Liver (tissue), 8 donors: ENCODE measurements at regions not wholly inside any gene's neighbourhood (a gene's known extent, or its start where the extent isn't known, plus 50 kb on each side); places are given as distances from the start of the nearest gene placed in this dataset.

Experiments
- DNase-seq: peaks from one replicate; pipeline ENCODE4 v3.0.0-alpha.2; 2017; ENCODE audit warnings: low spot score
- H3K27ac ChIP-seq, 2 donors: one replicate each; pipeline ENCODE4 v1.7.0; 2013; ENCODE audit warnings: inconsistent platforms in 2 of 2, low read length in 2 of 2, control low read depth in 1 of 2, low read depth in 1 of 2, mild to moderate bottlenecking in 1 of 2
- H3K27me3 ChIP-seq, 4 donors: one replicate each; pipeline versions ENCODE4 v1.6.1 to v1.7.0; 2013; ENCODE audit warnings: low read length in 3 of 4, inconsistent platforms in 1 of 4, mild to moderate bottlenecking in 1 of 4, moderate library complexity in 1 of 4; ENCODE audit not compliant: control insufficient read depth in 4 of 4, insufficient read depth in 4 of 4
- H3K36me3 ChIP-seq, 4 donors: one replicate each; pipeline versions ENCODE4 v1.6.1 to v1.7.0; 2013; ENCODE audit warnings: low read length in 3 of 4, mild to moderate bottlenecking in 3 of 4, low read depth in 1 of 4, moderate library complexity in 1 of 4; ENCODE audit not compliant: control insufficient read depth in 4 of 4, insufficient read depth in 3 of 4
- H3K4me1 ChIP-seq, 4 donors: one replicate each; pipeline versions ENCODE4 v1.6.1 to v1.7.0; 2013; ENCODE audit warnings: low read length in 3 of 4, mild to moderate bottlenecking in 3 of 4, moderate library complexity in 1 of 4; ENCODE audit not compliant: control insufficient read depth in 4 of 4, insufficient read depth in 4 of 4
- H3K4me3 ChIP-seq, 3 donors: one replicate each; pipeline versions ENCODE4 v1.6.1 to v1.7.0; 2013; ENCODE audit warnings: low read length in 3 of 3, control low read depth in 1 of 3, low read depth in 1 of 3, mild to moderate bottlenecking in 1 of 3
- H3K9ac ChIP-seq, 2 donors: one replicate each; pipeline ENCODE4 v1.7.0; 2013; ENCODE audit warnings: low read length in 2 of 2, mild to moderate bottlenecking in 2 of 2, moderate library complexity in 2 of 2, control low read depth in 1 of 2, low read depth in 1 of 2
- H3K9me3 ChIP-seq, 4 donors: one replicate each; pipeline versions ENCODE4 v1.6.1 to v1.7.0; 2013; ENCODE audit warnings: low read length in 3 of 4; ENCODE audit not compliant: control insufficient read depth in 4 of 4
- ATF3 ChIP-seq: IDR thresholded peaks from 2 replicates; pipeline ENCODE4 v1.6.1; 2016; ENCODE audit warnings: antibody characterized with exemption
- CTCF ChIP-seq: fragments of 150-350 bp; IDR thresholded peaks from 2 replicates; pipeline ENCODE4 v1.5.1; 2017; ENCODE audit warnings: improper control_type of control experiment, low read depth, low read length; ENCODE audit not compliant: missing input control
- EGR1 ChIP-seq, 2 donors: IDR thresholded peaks; 2 replicates each; pipeline ENCODE4 v1.6.1; 2016 to 2018; ENCODE audit warnings: antibody characterized with exemption in 2 of 2, low read depth in 2 of 2
- FOXA1 ChIP-seq: IDR thresholded peaks from 2 replicates; pipeline ENCODE4 v1.6.1; 2016; ENCODE audit warnings: antibody characterized with exemption
- FOXA2 ChIP-seq: IDR thresholded peaks from 2 replicates; pipeline ENCODE4 v1.6.1; 2016; ENCODE audit warnings: antibody characterized with exemption
- HNF4A ChIP-seq, 2 donors: conservative IDR thresholded peaks; 2 replicates each; pipeline ENCODE4 v1.6.1; 2016; ENCODE audit warnings: antibody characterized with exemption in 2 of 2, mild to moderate bottlenecking in 2 of 2
- HNF4G ChIP-seq: IDR thresholded peaks from 2 replicates; pipeline ENCODE4 v1.6.1; 2016; ENCODE audit warnings: antibody characterized with exemption
- JUND ChIP-seq, 2 donors: IDR thresholded peaks; 2 replicates each; pipeline ENCODE4 v1.6.1; 2016; ENCODE audit warnings: antibody characterized with exemption in 2 of 2
- MAX ChIP-seq: IDR thresholded peaks from 2 replicates; pipeline ENCODE4 v1.6.1; 2016; ENCODE audit warnings: antibody characterized with exemption
- NR2F2 ChIP-seq: IDR thresholded peaks from 2 replicates; pipeline ENCODE4 v1.6.1; 2016; ENCODE audit warnings: antibody characterized with exemption
- RAD21 ChIP-seq, 2 donors: IDR thresholded peaks; 2 replicates each; pipeline ENCODE4 v1.6.1; 2016; ENCODE audit warnings: antibody characterized with exemption in 2 of 2, mild to moderate bottlenecking in 2 of 2
- RXRA ChIP-seq, 2 donors: IDR thresholded peaks; 2 replicates each; pipeline ENCODE4 v1.6.1; 2017 to 2018; ENCODE audit warnings: antibody characterized with exemption in 2 of 2, mild to moderate bottlenecking in 1 of 2
- SP1 ChIP-seq: IDR thresholded peaks from 2 replicates; pipeline ENCODE4 v1.6.1; 2018; ENCODE audit warnings: antibody characterized with exemption, mild to moderate bottlenecking
- TAF1 ChIP-seq: conservative IDR thresholded peaks from 2 replicates; pipeline ENCODE4 v1.6.1; 2016; ENCODE audit warnings: antibody characterized with exemption, mild to moderate bottlenecking
- YY1 ChIP-seq: IDR thresholded peaks from 2 replicates; pipeline ENCODE4 v1.6.1; 2016; ENCODE audit warnings: antibody characterized with exemption, mild to moderate bottlenecking
- WGBS: extraction: QIAGEN DNeasy Blood & Tissue Kit; methylation state at CpG from one replicate; pipeline ENCODE4 v1.1.7; 2013; 5-methylcytosine and 5-hydroxymethylcytosine counted together
- TF ChIP-seq, protein P1 (sequence below): IDR thresholded peaks from 2 replicates; pipeline ENCODE4 v1.6.1; 2016; ENCODE audit warnings: antibody characterized with exemption
- TF ChIP-seq, protein P2 (sequence below): IDR thresholded peaks from 2 replicates; pipeline ENCODE4 v1.6.1; 2016; ENCODE audit warnings: antibody characterized with exemption, mild to moderate bottlenecking
- donor health status: healthy.
- donor health status: healthy.
- donor health status: healthy.
- donor health status: healthy.
- donor health status: healthy.

GRCh38 chr22:49366437-49366836 lies 461.2 kb downstream of the BRD1 start:
- Histone ChIP-seq H3K4me1 (no peaks in the 10 kb centered on the region), H3K4me3 (no peak overlapping the region), H3K9me3 (peaks cover 0 to 2% (median 0%) of the 10 kb centered on the region in 4 donors), H3K9ac (no peak overlapping the region), H3K27me3 (peaks cover 0 to 2% (median 0%) of the 10 kb centered on the region in 4 donors), H3K36me3 (no peaks in the 10 kb centered on the region), H3K27ac (no peak overlapping the region)
- 76% methylated on average over 11 of the region's 11 CpGs for WGBS
- TF ChIP-seq HNF4A (conservative IDR thresholded peaks at IDR 0.05) (no peak), HNF4G (no peak), RXRA (IDR thresholded peaks at IDR 0.05) (no peak), TAF1 (no peak), YY1 (no peak), MAX (no peak), JUND (IDR thresholded peaks at IDR 0.05) (no peak), EGR1 (IDR thresholded peaks at IDR 0.05; ENCODE audit: low read depth in 2 of 2) (no peak), FOXA1 (no peak), SP1 (no peak), NR2F2 (no peak), FOXA2 (no peak), ATF3 (no peak), CTCF (no peak), RAD21 (IDR thresholded peaks at IDR 0.05) (no peak)
- TF ChIP-seq, protein P1, sequence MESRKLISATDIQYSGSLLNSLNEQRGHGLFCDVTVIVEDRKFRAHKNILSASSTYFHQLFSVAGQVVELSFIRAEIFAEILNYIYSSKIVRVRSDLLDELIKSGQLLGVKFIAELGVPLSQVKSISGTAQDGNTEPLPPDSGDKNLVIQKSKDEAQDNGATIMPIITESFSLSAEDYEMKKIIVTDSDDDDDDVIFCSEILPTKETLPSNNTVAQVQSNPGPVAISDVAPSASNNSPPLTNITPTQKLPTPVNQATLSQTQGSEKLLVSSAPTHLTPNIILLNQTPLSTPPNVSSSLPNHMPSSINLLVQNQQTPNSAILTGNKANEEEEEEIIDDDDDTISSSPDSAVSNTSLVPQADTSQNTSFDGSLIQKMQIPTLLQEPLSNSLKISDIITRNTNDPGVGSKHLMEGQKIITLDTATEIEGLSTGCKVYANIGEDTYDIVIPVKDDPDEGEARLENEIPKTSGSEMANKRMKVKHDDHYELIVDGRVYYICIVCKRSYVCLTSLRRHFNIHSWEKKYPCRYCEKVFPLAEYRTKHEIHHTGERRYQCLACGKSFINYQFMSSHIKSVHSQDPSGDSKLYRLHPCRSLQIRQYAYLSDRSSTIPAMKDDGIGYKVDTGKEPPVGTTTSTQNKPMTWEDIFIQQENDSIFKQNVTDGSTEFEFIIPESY: no peak
- TF ChIP-seq, protein P2, sequence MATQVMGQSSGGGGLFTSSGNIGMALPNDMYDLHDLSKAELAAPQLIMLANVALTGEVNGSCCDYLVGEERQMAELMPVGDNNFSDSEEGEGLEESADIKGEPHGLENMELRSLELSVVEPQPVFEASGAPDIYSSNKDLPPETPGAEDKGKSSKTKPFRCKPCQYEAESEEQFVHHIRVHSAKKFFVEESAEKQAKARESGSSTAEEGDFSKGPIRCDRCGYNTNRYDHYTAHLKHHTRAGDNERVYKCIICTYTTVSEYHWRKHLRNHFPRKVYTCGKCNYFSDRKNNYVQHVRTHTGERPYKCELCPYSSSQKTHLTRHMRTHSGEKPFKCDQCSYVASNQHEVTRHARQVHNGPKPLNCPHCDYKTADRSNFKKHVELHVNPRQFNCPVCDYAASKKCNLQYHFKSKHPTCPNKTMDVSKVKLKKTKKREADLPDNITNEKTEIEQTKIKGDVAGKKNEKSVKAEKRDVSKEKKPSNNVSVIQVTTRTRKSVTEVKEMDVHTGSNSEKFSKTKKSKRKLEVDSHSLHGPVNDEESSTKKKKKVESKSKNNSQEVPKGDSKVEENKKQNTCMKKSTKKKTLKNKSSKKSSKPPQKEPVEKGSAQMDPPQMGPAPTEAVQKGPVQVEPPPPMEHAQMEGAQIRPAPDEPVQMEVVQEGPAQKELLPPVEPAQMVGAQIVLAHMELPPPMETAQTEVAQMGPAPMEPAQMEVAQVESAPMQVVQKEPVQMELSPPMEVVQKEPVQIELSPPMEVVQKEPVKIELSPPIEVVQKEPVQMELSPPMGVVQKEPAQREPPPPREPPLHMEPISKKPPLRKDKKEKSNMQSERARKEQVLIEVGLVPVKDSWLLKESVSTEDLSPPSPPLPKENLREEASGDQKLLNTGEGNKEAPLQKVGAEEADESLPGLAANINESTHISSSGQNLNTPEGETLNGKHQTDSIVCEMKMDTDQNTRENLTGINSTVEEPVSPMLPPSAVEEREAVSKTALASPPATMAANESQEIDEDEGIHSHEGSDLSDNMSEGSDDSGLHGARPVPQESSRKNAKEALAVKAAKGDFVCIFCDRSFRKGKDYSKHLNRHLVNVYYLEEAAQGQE: no peak
- DNase-seq: no peak

DNA sequence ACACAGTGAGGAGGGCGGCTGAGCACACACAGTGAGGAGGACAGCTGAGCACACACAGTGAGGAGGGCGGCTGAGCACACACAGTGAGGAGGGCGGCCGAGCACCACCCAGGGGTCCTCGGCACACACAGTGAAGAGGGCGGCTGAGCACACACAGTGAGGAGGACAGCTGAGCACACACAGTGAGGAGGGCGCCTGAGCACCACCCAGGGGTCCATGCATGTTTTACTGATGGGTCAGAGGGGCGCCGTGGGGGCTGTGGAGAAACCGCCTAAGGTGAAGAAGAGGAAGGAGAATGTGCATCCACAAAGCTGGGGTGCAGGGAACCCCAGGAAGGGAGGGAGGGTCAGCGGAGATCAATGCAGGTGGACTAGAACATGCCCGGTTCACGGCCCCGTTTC lies 461.8 kb downstream of the BRD1 start:
- Histone ChIP-seq H3K27me3 (no peaks in the 10 kb centered on the region), H3K9ac (no peak overlapping the region), H3K27ac (no peak overlapping the region), H3K4me1 (no peaks in the 10 kb centered on the region), H3K9me3 (peaks cover 0 to 2% (median 0%) of the 10 kb centered on the region in 4 donors), H3K36me3 (no peaks in the 10 kb centered on the region), H3K4me3 (no peak overlapping the region)
- 67% methylated on average over 14 of the region's 14 CpGs for WGBS
- DNase-seq: no peak
- TF ChIP-seq FOXA1 (no peak), JUND (IDR thresholded peaks at IDR 0.05) (no peak)
